ENCODE measurements at regions not wholly inside any gene's neighbourhood (a gene's known extent, or its start where the extent isn't known, plus 50 kb on each side); places are given as distances from the start of the nearest gene placed in this dataset.

DNA sequence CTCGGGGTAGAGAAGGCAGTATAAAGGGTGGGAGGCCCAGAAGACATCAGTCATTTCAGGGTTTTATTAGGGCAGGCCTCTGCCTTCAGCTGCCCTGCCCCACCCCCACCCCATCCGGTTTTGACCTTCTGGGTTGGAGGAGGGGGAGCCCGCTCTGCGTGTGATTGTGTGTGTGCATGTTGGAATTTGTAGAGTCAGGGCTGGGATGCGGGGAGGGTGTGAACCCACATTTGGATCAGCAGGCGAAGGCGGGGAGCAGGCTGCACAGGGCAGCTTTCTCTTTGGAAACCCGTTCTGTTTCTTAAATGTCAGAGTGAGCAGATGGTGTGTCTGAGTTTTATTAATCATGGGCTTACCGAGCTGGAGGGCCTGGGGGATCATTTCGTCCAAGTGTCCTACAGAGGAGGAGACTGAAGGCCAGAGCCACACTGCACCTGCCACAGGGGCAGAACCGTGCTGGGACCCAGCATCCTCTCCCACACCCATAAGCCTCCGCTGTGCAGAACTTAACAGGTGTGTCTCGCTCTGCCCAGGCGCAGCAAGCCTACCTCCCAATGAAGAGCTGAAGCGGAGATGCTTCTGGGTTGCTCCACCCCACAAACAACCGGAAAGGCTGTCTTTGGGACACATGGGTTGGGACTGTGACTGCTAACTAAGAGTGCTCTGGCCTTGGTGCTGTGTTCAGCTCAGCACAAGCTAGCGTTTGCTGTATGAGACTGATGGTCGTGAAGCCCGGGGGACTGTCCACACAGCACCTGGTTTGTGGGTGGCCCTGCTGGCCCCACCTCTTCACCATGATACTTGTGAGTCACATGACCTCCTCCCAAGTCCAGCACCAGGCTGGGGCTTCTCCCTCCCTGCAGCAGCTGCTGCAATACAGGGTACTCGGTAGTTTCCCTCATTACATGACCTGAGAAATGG is 70.9 kb upstream of the GSE1 start:
- TF ChIP-seq, protein P1, sequence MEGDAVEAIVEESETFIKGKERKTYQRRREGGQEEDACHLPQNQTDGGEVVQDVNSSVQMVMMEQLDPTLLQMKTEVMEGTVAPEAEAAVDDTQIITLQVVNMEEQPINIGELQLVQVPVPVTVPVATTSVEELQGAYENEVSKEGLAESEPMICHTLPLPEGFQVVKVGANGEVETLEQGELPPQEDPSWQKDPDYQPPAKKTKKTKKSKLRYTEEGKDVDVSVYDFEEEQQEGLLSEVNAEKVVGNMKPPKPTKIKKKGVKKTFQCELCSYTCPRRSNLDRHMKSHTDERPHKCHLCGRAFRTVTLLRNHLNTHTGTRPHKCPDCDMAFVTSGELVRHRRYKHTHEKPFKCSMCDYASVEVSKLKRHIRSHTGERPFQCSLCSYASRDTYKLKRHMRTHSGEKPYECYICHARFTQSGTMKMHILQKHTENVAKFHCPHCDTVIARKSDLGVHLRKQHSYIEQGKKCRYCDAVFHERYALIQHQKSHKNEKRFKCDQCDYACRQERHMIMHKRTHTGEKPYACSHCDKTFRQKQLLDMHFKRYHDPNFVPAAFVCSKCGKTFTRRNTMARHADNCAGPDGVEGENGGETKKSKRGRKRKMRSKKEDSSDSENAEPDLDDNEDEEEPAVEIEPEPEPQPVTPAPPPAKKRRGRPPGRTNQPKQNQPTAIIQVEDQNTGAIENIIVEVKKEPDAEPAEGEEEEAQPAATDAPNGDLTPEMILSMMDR (IDR thresholded peaks at IDR 0.05; ENCODE audit: poor library complexity, severe bottlenecking), result no peak
- TF ChIP-seq REST (IDR thresholded peaks at IDR 0.05; ENCODE audit: borderline replicate concordance), result no peak
- Histone ChIP-seq H3K9me3 (ENCODE audit: low read length) (no peaks in the 10 kb centered on the region), H3K36me3 (ENCODE audit: insufficient read depth, low read length) (no peaks in the 10 kb centered on the region), H3K9me2 (ENCODE audit: insufficient read depth, low read length) (no peaks in the 10 kb centered on the region), H2AFZ (ENCODE audit: low read depth, low read length) (no peak overlapping the region), H3K27me3 (ENCODE audit: insufficient read depth, low read depth, low read length) (no peaks in the 10 kb centered on the region), H3K79me2 (replicated peaks; ENCODE audit: insufficient read depth, low read length) (no peaks in the 10 kb centered on the region), H3F3A (ENCODE audit: insufficient read depth, low read length, poor library complexity, severe bottlenecking) (no peaks in the 10 kb centered on the region), H4K20me1 (ENCODE audit: insufficient read depth) (no peaks in the 10 kb centered on the region), H3K9ac (ENCODE audit: low read length) (no peak overlapping the region), H3K27ac (ENCODE audit: low read length) (no peak overlapping the region), H3K4me2 (ENCODE audit: low read length) (no peak overlapping the region), H3K4me3 (ENCODE audit: low read length) (no peak overlapping the region)

- Histone ChIP-seq H3K36me3 (ENCODE audit: insufficient read depth, low read length) (no peaks in the 10 kb centered on the region), H3K4me3 (ENCODE audit: low read length) (no peak overlapping the region), H3K27ac (ENCODE audit: low read length) (no peak overlapping the region), H3F3A (ENCODE audit: insufficient read depth, low read length, poor library complexity, severe bottlenecking) (no peaks in the 10 kb centered on the region), H3K9me3 (ENCODE audit: low read length) (no peaks in the 10 kb centered on the region), H2AFZ (ENCODE audit: low read depth, low read length) (no peak overlapping the region), H3K9ac (ENCODE audit: low read length) (no peak overlapping the region), H3K4me2 (ENCODE audit: low read length) (no peak overlapping the region), H3K79me2 (replicated peaks; ENCODE audit: insufficient read depth, low read length) (no peaks in the 10 kb centered on the region), H3K9me2 (ENCODE audit: insufficient read depth, low read length) (no peaks in the 10 kb centered on the region), H4K20me1 (ENCODE audit: insufficient read depth) (no peaks in the 10 kb centered on the region), H3K27me3 (ENCODE audit: insufficient read depth, low read depth, low read length) (no peaks in the 10 kb centered on the region)
- TF ChIP-seq POLR2AphosphoS5 (IDR thresholded peaks at IDR 0.05) (no peak), EP300 (conservative IDR thresholded peaks at IDR 0.05; ENCODE audit: poor library complexity, severe bottlenecking) (no peak), MXI1 (conservative IDR thresholded peaks at IDR 0.05; ENCODE audit: poor library complexity, severe bottlenecking) (no peak), EZH2 (IDR thresholded peaks at IDR 0.05; ENCODE audit: borderline replicate concordance, insufficient read depth, low read length, poor library complexity, severe bottlenecking) (no peak), SMC3 (conservative IDR thresholded peaks at IDR 0.05; ENCODE audit: poor library complexity) (no peak), TAF1 (IDR thresholded peaks at IDR 0.05; ENCODE audit: low read depth) (no peak), REST (IDR thresholded peaks at IDR 0.05; ENCODE audit: borderline replicate concordance) (no peak), RAD21 (conservative IDR thresholded peaks at IDR 0.05) (no peak)
- TF ChIP-seq, protein P1 (IDR thresholded peaks at IDR 0.05; ENCODE audit: poor library complexity, severe bottlenecking), result no peak
Measured at GRCh38 chr16:85543536-85543935, 69.6 kb upstream of the GSE1 start.
